GM18520 (cell line): ENCODE measurements at regions not wholly inside any gene's neighbourhood (a gene's known extent, or its start where the extent isn't known, plus 50 kb on each side); places are given as distances from the start of the nearest gene placed in this dataset.
"Not testable (repeated sequence)": the region's sequence is repeated elsewhere in the genome, so short reads cannot be mapped to it uniquely, and the experiment has no call there.

ENCODE experiments used
- ATAC-seq: cut with Tn5 transposase; IDR thresholded peaks from one replicate; pipeline ENCODE4 v1.9.1; 2021; ENCODE audit not compliant: unreplicated experiment

- ATAC-seq: no peak
Observed at GRCh38 chr4:27620886-27621285, 760.2 kb downstream of the STIM2 start.

GRCh38 chr4:27624749-27625148 lies 764.1 kb downstream of the STIM2 start:
- ATAC-seq: no peak

GRCh38 chr4:27628609-27629008 lies 768.0 kb downstream of the STIM2 start:
- no peak for ATAC-seq

- no peak for ATAC-seq
Observed at GRCh38 chr4:27629532-27630225, 769.0 kb downstream of the STIM2 start.

GRCh38 chr4:27635936-27636913 lies 775.6 kb downstream of the STIM2 start:
- ATAC-seq: peak; percentile 84

- no peak for ATAC-seq
Observed at GRCh38 chr4:27638163-27638915, 777.7 kb downstream of the STIM2 start.

- ATAC-seq: no peak
Observed at GRCh38 chr4:27643101-27643500, 782.5 kb downstream of the STIM2 start.

GRCh38 chr4:27648416-27648815 lies 787.8 kb downstream of the STIM2 start:
- ATAC-seq: no peak

GRCh38 chr4:27662426-27662825 lies 801.8 kb downstream of the STIM2 start:
- no peak for ATAC-seq

GRCh38 chr4:27666943-27667342 lies 806.3 kb downstream of the STIM2 start:
- no peak for ATAC-seq

GRCh38 chr4:27668001-27668400 lies 807.4 kb downstream of the STIM2 start:
- no peak for ATAC-seq

GRCh38 chr4:27678027-27678426 lies 817.4 kb downstream of the STIM2 start:
- no peak for ATAC-seq

GRCh38 chr4:27684610-27685011 lies 824.0 kb downstream of the STIM2 start:
- ATAC-seq: no peak

GRCh38 chr4:27685091-27685490 lies 824.5 kb downstream of the STIM2 start:
- no peak for ATAC-seq

GRCh38 chr4:27685947-27686346 lies 825.3 kb downstream of the STIM2 start:
- no peak for ATAC-seq

- peak; percentile 87 for ATAC-seq
Observed at GRCh38 chr4:27692158-27692557, 831.5 kb downstream of the STIM2 start.

- no peak for ATAC-seq
Observed at GRCh38 chr4:27692868-27693634, 832.4 kb downstream of the STIM2 start.

- not testable (repeated sequence) for ATAC-seq
Observed at GRCh38 chr4:27696257-27696656, 835.6 kb downstream of the STIM2 start.

GRCh38 chr4:27701606-27702005 lies 841.0 kb downstream of the STIM2 start:
- ATAC-seq: no peak

GRCh38 chr4:27702730-27703431 lies 842.2 kb downstream of the STIM2 start:
- ATAC-seq: no peak
